HL-60 (cell line): ENCODE measurements at regions not wholly inside any gene's neighbourhood (a gene's known extent, or its start where the extent isn't known, plus 50 kb on each side); places are given as distances from the start of the nearest gene placed in this dataset.

Experiments used
- DNase-seq, 2 experiments: peaks; one replicate each; pipeline ENCODE4 v3.0.0-alpha.2; 2010 to 2020; ENCODE audit warnings: low read depth in 1 of 2, low spot score in 1 of 2
- H3K27ac ChIP-seq: fragments of 250-450 bp; sonication (Bioruptor Pico); replicated peaks from 2 replicates; pipeline ENCODE4 v1.5.1; 2020; ENCODE audit warnings: mild to moderate bottlenecking, moderate library complexity
- H3K27me3 ChIP-seq: fragments of 250-450 bp; sonication (Bioruptor Pico); 2 replicates; pipeline ENCODE4 v1.5.1; 2021; ENCODE audit warnings: mild to moderate bottlenecking, moderate library complexity; ENCODE audit not compliant: insufficient read depth, poor library complexity, severe bottlenecking
- H3K4me3 ChIP-seq: replicated peaks from 2 replicates; pipeline ENCODE4 v1.5.1; 2011; ENCODE audit warnings: mild to moderate bottlenecking, control low read depth, low read length; ENCODE audit not compliant: insufficient read depth
- CTCF ChIP-seq: IDR thresholded peaks from one replicate; pipeline ENCODE4 v1.5.1; 2011; ENCODE audit warnings: low read length, control low read depth, inconsistent platforms; ENCODE audit not compliant: insufficient read depth
- GABPA ChIP-seq: IDR thresholded peaks from 2 replicates; pipeline ENCODE4 v1.6.1; 2012; ENCODE audit warnings: low read depth
- POLR2AphosphoS5 ChIP-seq: IDR thresholded peaks from 2 replicates; pipeline ENCODE4 v1.6.1; 2012; ENCODE audit warnings: low read depth
- REST ChIP-seq: IDR thresholded peaks from 2 replicates; pipeline ENCODE4 v1.6.1; 2012; ENCODE audit warnings: low read depth; ENCODE audit not compliant: insufficient replicate concordance
- SPI1 ChIP-seq: IDR thresholded peaks from 2 replicates; pipeline ENCODE4 v1.6.1; 2012; ENCODE audit warnings: low read depth, mild to moderate bottlenecking, borderline replicate concordance

GRCh38 chr3:22952860-22953259, 250.3 kb upstream of the UBE2E2 start:
- Histone ChIP-seq H3K4me3 (no peak overlapping the region), H3K27me3 (no peaks in the 10 kb centered on the region), H3K27ac (no peak overlapping the region)
- no peak for DNase-seq
- TF ChIP-seq GABPA = no peak
- TF ChIP-seq POLR2AphosphoS5 = no peak
- TF ChIP-seq REST = no peak
- no peak for TF ChIP-seq SPI1
- no peak for TF ChIP-seq CTCF

- TF ChIP-seq POLR2AphosphoS5 = no peak
- no peak for TF ChIP-seq GABPA
- TF ChIP-seq SPI1 = no peak
- TF ChIP-seq CTCF = no peak
- TF ChIP-seq REST = no peak
- DNase-seq = no peak
- H3K4me3 ChIP-seq = no peak overlapping the region
- no peaks in the 10 kb centered on the region for H3K27me3 ChIP-seq
- no peak overlapping the region for H3K27ac ChIP-seq
Measured at GRCh38 chr3:22959593-22959992, 243.5 kb upstream of the UBE2E2 start.

GRCh38 chr3:22960105-22960984, 242.8 kb upstream of the UBE2E2 start:
- TF ChIP-seq POLR2AphosphoS5 = no peak
- TF ChIP-seq CTCF = peak; percentile 34
- Histone ChIP-seq H3K4me3 (no peak overlapping the region), H3K27me3 (no peaks in the 10 kb centered on the region), H3K27ac (no peak overlapping the region)
- DNase-seq = peak; percentile 3 to 17
